KG1 (cell line): ENCODE measurements at regions not wholly inside any gene's neighbourhood (a gene's known extent, or its start where the extent isn't known, plus 50 kb on each side); places are given as distances from the start of the nearest gene placed in this dataset.
"Not testable (repeated sequence)": the region's sequence is repeated elsewhere in the genome, so short reads cannot be mapped to it uniquely, and the experiment has no call there.

Experiments used
- DNase-seq: peaks from one replicate; lab custom pipeline; 2025; lab: John Stamatoyannopoulos, UW

- no peak for DNase-seq
Observed at GRCh38 chr2:14752295-14752694, 119.8 kb downstream of the LRATD1 start.

- DNase-seq, result no peak
Observed at GRCh38 chr2:14756122-14756541, 123.6 kb downstream of the LRATD1 start.

GRCh38 chr2:14756981-14757657, 124.6 kb downstream of the LRATD1 start:
- no peak for DNase-seq

- no peak for DNase-seq
Observed at GRCh38 chr2:14759082-14759481, 126.6 kb downstream of the LRATD1 start.

- no peak for DNase-seq
Observed at GRCh38 chr2:14760169-14760568, 127.7 kb downstream of the LRATD1 start.

GRCh38 chr2:14761118-14761517, 128.6 kb downstream of the LRATD1 start:
- no peak for DNase-seq

GRCh38 chr2:14773696-14774095, 141.2 kb downstream of the LRATD1 start:
- DNase-seq, result no peak

GRCh38 chr2:14774436-14774968, 142.0 kb downstream of the LRATD1 start:
- DNase-seq, result no peak

GRCh38 chr2:14776216-14776615, 143.7 kb downstream of the LRATD1 start:
- DNase-seq, result no peak

- DNase-seq, result no peak
Observed at GRCh38 chr2:14778015-14778414, 145.5 kb downstream of the LRATD1 start.

- no peak for DNase-seq
Observed at GRCh38 chr2:14779252-14779651, 146.7 kb downstream of the LRATD1 start.

- DNase-seq, result no peak
Observed at GRCh38 chr2:14781142-14781541, 148.6 kb downstream of the LRATD1 start.

- DNase-seq, result not testable (repeated sequence)
Observed at GRCh38 chr2:14788814-14789213, 156.3 kb downstream of the LRATD1 start.

- no peak for DNase-seq
Observed at GRCh38 chr2:14790041-14790640, 157.6 kb downstream of the LRATD1 start.

GRCh38 chr2:14803994-14804393, 171.5 kb downstream of the LRATD1 start:
- DNase-seq, result no peak

GRCh38 chr2:14804902-14805301, 172.4 kb downstream of the LRATD1 start:
- no peak for DNase-seq

- no peak for DNase-seq
Observed at GRCh38 chr2:14806613-14807012, 174.1 kb downstream of the LRATD1 start.

- no peak for DNase-seq
Observed at GRCh38 chr2:14815201-14815600, 182.7 kb downstream of the LRATD1 start.

GRCh38 chr2:14816069-14817060, 183.8 kb downstream of the LRATD1 start:
- no peak for DNase-seq

- no peak for DNase-seq
Observed at GRCh38 chr2:14817848-14818247, 185.3 kb downstream of the LRATD1 start.

- no peak for DNase-seq
Observed at GRCh38 chr2:14826518-14826917, 194.0 kb downstream of the LRATD1 start.

GRCh38 chr2:14827226-14828023, 194.9 kb downstream of the LRATD1 start:
- no peak for DNase-seq
